ENCODE measurements at regions not wholly inside any gene's neighbourhood (a gene's known extent, or its start where the extent isn't known, plus 50 kb on each side); places are given as distances from the start of the nearest gene placed in this dataset.

DNA sequence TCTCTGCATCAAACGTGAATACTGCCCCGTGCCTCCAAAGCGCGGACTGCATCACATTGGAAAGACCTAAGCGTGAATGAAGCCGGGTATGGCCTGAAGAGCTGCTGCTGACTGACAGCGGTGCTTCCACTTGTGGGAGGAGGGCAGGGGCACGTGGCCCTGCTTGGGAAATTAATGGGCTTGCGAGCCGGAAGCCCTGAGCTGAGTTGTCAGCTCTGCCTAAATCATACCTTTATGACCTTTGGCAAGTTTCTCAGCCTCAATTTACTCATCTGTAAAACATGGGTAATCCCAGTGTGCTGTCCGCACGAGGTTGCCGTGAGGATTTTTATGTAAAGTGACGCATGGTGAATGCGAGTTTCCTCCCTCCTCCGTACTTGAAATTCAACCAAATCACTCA is 67.0 kb upstream of the FOXQ1 start:
- ATAC-seq (ENCODE audit: insufficient read depth, low read depth): no peak
- no peaks in the 10 kb centered on the region for H3K36me3 ChIP-seq (ENCODE audit: insufficient read depth, low read length)
- no peak overlapping the region for H3K27ac ChIP-seq (ENCODE audit: low read length)
- H2AFZ ChIP-seq (ENCODE audit: low read depth, low read length): no peak overlapping the region
- H3K4me2 ChIP-seq (ENCODE audit: insufficient read depth, low read length): no peak overlapping the region
- no peaks in the 10 kb centered on the region for H4K20me1 ChIP-seq (ENCODE audit: insufficient read depth, low read length)
- H3K27me3 ChIP-seq (ENCODE audit: insufficient read depth, low read length, poor library complexity): peaks cover 4% of the 10 kb centered on the region
- no peak for DNase-seq
- no peaks in the 10 kb centered on the region for H3K79me2 ChIP-seq (ENCODE audit: insufficient read depth, low read length)
- H3K9me3 ChIP-seq (ENCODE audit: insufficient read depth, low read length, severe bottlenecking): no peaks in the 10 kb centered on the region
- H3K4me3 ChIP-seq (ENCODE audit: low read depth in 1 of 2, low read length in 2 of 2): no peak overlapping the region
- H3K9ac ChIP-seq (ENCODE audit: low read depth, low read length): no peak overlapping the region
- TF ChIP-seq EZH2 (IDR thresholded peaks at IDR 0.05; ENCODE audit: borderline replicate concordance, low read depth, low read length, severe bottlenecking): no peak
- H3K4me1 ChIP-seq (ENCODE audit: insufficient read depth, low read length): no peaks in the 10 kb centered on the region

DNA sequence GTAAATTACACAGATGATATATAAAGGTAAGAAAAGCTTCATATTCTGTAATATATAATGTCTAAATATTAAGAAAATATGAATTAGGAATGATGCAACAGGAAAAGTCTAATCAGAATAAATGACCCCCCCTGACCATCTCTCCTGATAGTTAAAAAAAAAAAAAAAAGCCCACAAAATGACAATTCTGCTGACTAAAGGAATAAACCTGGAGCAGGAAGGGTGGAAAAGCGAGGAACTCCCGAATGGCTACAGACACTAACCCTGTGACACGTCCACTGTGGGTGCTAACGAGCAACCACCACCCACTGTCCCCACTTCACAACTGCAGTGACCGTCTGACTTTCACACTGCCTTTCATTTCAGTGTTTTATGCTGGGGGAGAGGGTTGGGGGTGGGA is 67.6 kb upstream of the FOXQ1 start:
- Histone ChIP-seq H3K4me2 (ENCODE audit: insufficient read depth, low read length) (no peak overlapping the region), H3K4me3 (ENCODE audit: low read depth in 1 of 2, low read length in 2 of 2) (no peak overlapping the region), H3K79me2 (ENCODE audit: insufficient read depth, low read length) (no peaks in the 10 kb centered on the region), H2AFZ (ENCODE audit: low read depth, low read length) (no peak overlapping the region), H3K9me3 (ENCODE audit: insufficient read depth, low read length, severe bottlenecking) (no peaks in the 10 kb centered on the region), H4K20me1 (ENCODE audit: insufficient read depth, low read length) (no peaks in the 10 kb centered on the region), H3K36me3 (ENCODE audit: insufficient read depth, low read length) (no peaks in the 10 kb centered on the region), H3K4me1 (ENCODE audit: insufficient read depth, low read length) (no peaks in the 10 kb centered on the region), H3K9ac (ENCODE audit: low read depth, low read length) (no peak overlapping the region), H3K27me3 (ENCODE audit: insufficient read depth, low read length, poor library complexity) (peaks cover 4% of the 10 kb centered on the region), H3K27ac (ENCODE audit: low read length) (no peak overlapping the region)
- TF ChIP-seq EZH2 (IDR thresholded peaks at IDR 0.05; ENCODE audit: borderline replicate concordance, low read depth, low read length, severe bottlenecking): no peak
- TF ChIP-seq, protein P1, sequence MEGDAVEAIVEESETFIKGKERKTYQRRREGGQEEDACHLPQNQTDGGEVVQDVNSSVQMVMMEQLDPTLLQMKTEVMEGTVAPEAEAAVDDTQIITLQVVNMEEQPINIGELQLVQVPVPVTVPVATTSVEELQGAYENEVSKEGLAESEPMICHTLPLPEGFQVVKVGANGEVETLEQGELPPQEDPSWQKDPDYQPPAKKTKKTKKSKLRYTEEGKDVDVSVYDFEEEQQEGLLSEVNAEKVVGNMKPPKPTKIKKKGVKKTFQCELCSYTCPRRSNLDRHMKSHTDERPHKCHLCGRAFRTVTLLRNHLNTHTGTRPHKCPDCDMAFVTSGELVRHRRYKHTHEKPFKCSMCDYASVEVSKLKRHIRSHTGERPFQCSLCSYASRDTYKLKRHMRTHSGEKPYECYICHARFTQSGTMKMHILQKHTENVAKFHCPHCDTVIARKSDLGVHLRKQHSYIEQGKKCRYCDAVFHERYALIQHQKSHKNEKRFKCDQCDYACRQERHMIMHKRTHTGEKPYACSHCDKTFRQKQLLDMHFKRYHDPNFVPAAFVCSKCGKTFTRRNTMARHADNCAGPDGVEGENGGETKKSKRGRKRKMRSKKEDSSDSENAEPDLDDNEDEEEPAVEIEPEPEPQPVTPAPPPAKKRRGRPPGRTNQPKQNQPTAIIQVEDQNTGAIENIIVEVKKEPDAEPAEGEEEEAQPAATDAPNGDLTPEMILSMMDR (IDR thresholded peaks at IDR 0.05; ENCODE audit: borderline replicate concordance, extremely low read depth, low read length, poor library complexity, severe bottlenecking): no peak
- ATAC-seq (ENCODE audit: insufficient read depth, low read depth) (no peak), DNase-seq (no peak)

DNA sequence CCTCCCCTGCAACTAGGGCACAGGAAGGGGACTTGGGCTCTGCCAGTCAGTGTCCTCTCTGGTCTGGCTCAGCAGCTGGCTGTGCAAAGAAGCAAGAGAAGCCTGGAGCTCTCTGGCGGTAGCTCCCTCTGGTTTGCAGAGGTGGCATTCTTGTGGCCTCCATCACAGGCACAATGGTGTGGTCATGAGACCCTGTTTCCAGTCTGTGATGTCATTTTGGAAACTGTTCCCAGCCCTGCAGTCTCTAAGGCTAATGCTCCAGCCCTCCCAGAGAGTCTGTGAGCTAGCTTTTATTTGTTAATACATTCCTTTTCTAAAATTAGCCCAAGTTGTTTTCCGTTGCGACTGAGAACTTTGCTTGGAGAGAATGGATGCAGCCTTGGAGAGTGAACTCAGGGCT is 69.5 kb upstream of the FOXQ1 start:
- Histone ChIP-seq H3K4me1 (ENCODE audit: insufficient read depth, low read length) (no peaks in the 10 kb centered on the region), H3K27ac (ENCODE audit: low read length) (no peak overlapping the region), H2AFZ (ENCODE audit: low read depth, low read length) (no peak overlapping the region), H3K4me2 (ENCODE audit: insufficient read depth, low read length) (no peak overlapping the region), H3K9me3 (ENCODE audit: insufficient read depth, low read length, severe bottlenecking) (no peaks in the 10 kb centered on the region), H3K9ac (ENCODE audit: low read depth, low read length) (no peak overlapping the region), H3K79me2 (ENCODE audit: insufficient read depth, low read length) (no peaks in the 10 kb centered on the region), H3K27me3 (ENCODE audit: insufficient read depth, low read length, poor library complexity) (no peaks in the 10 kb centered on the region), H3K36me3 (ENCODE audit: insufficient read depth, low read length) (no peaks in the 10 kb centered on the region), H3K4me3 (ENCODE audit: low read depth in 1 of 2, low read length in 2 of 2) (no peak overlapping the region), H4K20me1 (ENCODE audit: insufficient read depth, low read length) (no peaks in the 10 kb centered on the region)
- TF ChIP-seq, protein P1 (IDR thresholded peaks at IDR 0.05; ENCODE audit: borderline replicate concordance, extremely low read depth, low read length, poor library complexity, severe bottlenecking): no peak
- TF ChIP-seq EZH2 (IDR thresholded peaks at IDR 0.05; ENCODE audit: borderline replicate concordance, low read depth, low read length, severe bottlenecking): no peak
- DNase-seq: no peak
- ATAC-seq (ENCODE audit: insufficient read depth, low read depth): no peak

DNA sequence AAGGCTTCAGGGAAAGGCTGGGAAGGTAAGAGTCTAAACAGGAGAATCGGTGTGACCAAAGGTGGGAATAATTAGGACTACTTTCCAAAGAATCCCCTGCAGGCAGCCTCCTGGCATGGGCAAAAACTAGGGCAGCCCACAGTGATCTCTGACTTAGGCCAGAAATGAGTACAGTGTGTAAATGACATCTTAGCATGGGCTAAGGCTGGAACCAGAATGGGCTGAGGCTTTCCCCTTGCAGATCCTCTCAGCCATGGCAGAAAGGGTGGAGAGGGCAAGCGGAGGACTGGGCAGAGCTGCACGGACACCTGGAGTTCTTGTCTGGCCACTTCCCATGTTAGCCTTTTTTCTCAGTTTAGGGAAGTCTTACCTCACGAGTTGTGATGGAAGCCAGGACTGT is 69.9 kb upstream of the FOXQ1 start:
- no peaks in the 10 kb centered on the region for H3K27me3 ChIP-seq (ENCODE audit: insufficient read depth, low read length, poor library complexity)
- H3K36me3 ChIP-seq (ENCODE audit: insufficient read depth, low read length): no peaks in the 10 kb centered on the region
- H3K9me3 ChIP-seq (ENCODE audit: insufficient read depth, low read length, severe bottlenecking): no peaks in the 10 kb centered on the region
- H3K79me2 ChIP-seq (ENCODE audit: insufficient read depth, low read length): no peaks in the 10 kb centered on the region
- H4K20me1 ChIP-seq (ENCODE audit: insufficient read depth, low read length): no peaks in the 10 kb centered on the region
- ATAC-seq (ENCODE audit: insufficient read depth, low read depth) (no peak), DNase-seq (no peak)
- TF ChIP-seq, protein P1 (IDR thresholded peaks at IDR 0.05; ENCODE audit: borderline replicate concordance, extremely low read depth, low read length, poor library complexity, severe bottlenecking): no peak
- no peak for TF ChIP-seq EZH2 (IDR thresholded peaks at IDR 0.05; ENCODE audit: borderline replicate concordance, low read depth, low read length, severe bottlenecking)
- no peak overlapping the region for H3K4me3 ChIP-seq (ENCODE audit: low read depth in 1 of 2, low read length in 2 of 2)
- no peak overlapping the region for H2AFZ ChIP-seq (ENCODE audit: low read depth, low read length)
- no peak overlapping the region for H3K27ac ChIP-seq (ENCODE audit: low read length)
- H3K4me1 ChIP-seq (ENCODE audit: insufficient read depth, low read length): no peaks in the 10 kb centered on the region
- H3K9ac ChIP-seq (ENCODE audit: low read depth, low read length): no peak overlapping the region
- H3K4me2 ChIP-seq (ENCODE audit: insufficient read depth, low read length): no peak overlapping the region

Measured in DND-41 (cell line).